ENCODE measurements at regions not wholly inside any gene's neighbourhood (a gene's known extent, or its start where the extent isn't known, plus 50 kb on each side); places are given as distances from the start of the nearest gene placed in this dataset.

- TF ChIP-seq CTCF (IDR thresholded peaks at IDR 0.05) (no peak), POLR2A (IDR thresholded peaks at IDR 0.05; ENCODE audit: low read depth) (no peak), EP300 (IDR thresholded peaks at IDR 0.05) (no peak)
Observed at GRCh38 chr4:85151786-85152185, 185.3 kb upstream of the WDFY3 start.

All from esophagus muscularis mucosa (tissue), 4 donors.